T-helper 2 cell treated with Interferon-gamma antibody and Interleukin-4, amounts not matched to agents 5 μg/mL and 100 μg/mL, for 36 hours (primary cell): ENCODE measurements at regions not wholly inside any gene's neighbourhood (a gene's known extent, or its start where the extent isn't known, plus 50 kb on each side); places are given as distances from the start of the nearest gene placed in this dataset.
"Not testable (repeated sequence)": the region's sequence is repeated elsewhere in the genome, so short reads cannot be mapped to it uniquely, and the experiment has no call there.

Experiments
- DNase-seq: peaks from one replicate; pipeline ENCODE4 v3.0.0; 2021; ENCODE audit warnings: low spot score
- H3K27ac Mint-ChIP-seq: one replicate; pipeline ENCODE4 v1.8.0; 2021; ENCODE audit warnings: mild to moderate bottlenecking, mixed read lengths
- H3K27me3 Mint-ChIP-seq: one replicate; pipeline ENCODE4 v1.8.0; 2021; ENCODE audit warnings: low read depth, mixed read lengths
- H3K36me3 Mint-ChIP-seq: one replicate; pipeline ENCODE4 v1.8.0; 2021; ENCODE audit warnings: low read depth, mixed read lengths
- H3K4me1 Mint-ChIP-seq: one replicate; pipeline ENCODE4 v1.8.0; 2021; ENCODE audit warnings: low read depth, mixed read lengths
- H3K4me3 Mint-ChIP-seq: one replicate; pipeline ENCODE4 v1.8.0; 2022; ENCODE audit warnings: mild to moderate bottlenecking, moderate library complexity, mixed read lengths
- H3K9me3 Mint-ChIP-seq: one replicate; pipeline ENCODE4 v1.8.0; 2021; ENCODE audit warnings: mixed read lengths

GRCh38 chr12:89208661-89209096, 143.6 kb downstream of the DUSP6 start:
- Mint-ChIP-seq H3K4me1 (peaks cover 53% of the 10 kb centered on the region), H3K27me3 (no peaks in the 10 kb centered on the region), H3K36me3 (peaks cover 2% of the 10 kb centered on the region), H3K9me3 (peaks cover 4% of the 10 kb centered on the region), H3K27ac (no peak overlapping the region), H3K4me3 (no peak overlapping the region)
- DNase-seq, result no peak

DNA sequence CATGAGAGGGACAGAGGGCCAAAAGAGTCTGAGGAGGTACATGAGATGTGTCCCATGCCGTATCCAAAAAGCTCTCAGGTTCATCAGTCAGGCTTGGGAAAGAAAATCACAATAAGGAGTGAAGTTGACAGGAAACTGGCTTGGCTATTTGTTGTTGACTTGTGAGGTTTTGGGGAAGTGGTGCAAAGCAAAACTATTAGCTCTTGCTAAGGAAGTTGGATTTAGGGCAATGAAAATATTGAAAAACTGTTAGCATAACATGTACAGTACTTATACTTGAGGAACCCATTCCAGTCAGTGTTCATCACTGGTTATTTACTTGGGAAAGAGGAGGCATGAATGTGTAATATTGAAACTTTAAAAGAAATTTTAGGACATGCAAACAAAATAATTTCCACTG, 145.9 kb downstream of the DUSP6 start:
- peaks cover 2% of the 10 kb centered on the region for H3K36me3 Mint-ChIP-seq
- peaks cover 4% of the 10 kb centered on the region for H3K9me3 Mint-ChIP-seq
- no peaks in the 10 kb centered on the region for H3K27me3 Mint-ChIP-seq
- H3K27ac Mint-ChIP-seq, result no peak overlapping the region
- DNase-seq, result no peak
- peaks cover 46% of the 10 kb centered on the region for H3K4me1 Mint-ChIP-seq
- H3K4me3 Mint-ChIP-seq, result no peak overlapping the region

DNA sequence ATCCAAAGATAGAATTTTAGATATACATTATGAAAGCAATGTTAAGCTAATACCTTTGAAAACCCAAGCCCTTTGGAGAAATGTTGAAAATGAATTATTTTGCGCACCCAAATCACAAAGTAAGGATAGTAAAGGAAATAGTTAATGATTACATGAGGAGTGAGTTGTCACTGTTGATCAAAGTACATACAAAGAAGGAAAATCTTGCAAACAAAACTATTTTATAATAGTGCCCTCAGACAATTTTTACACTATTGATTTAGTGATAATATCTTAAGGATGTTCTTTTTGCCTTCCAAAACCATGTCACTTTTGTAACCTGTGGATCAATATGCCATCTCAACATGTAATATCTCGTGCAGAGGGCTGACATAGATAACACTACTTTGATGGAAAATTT, 146.8 kb downstream of the DUSP6 start:
- DNase-seq, result no peak
- Mint-ChIP-seq H3K4me1 (peaks cover 44% of the 10 kb centered on the region), H3K27ac (no peak overlapping the region), H3K4me3 (no peak overlapping the region), H3K9me3 (peaks cover 4% of the 10 kb centered on the region), H3K36me3 (peaks cover 4% of the 10 kb centered on the region), H3K27me3 (no peaks in the 10 kb centered on the region)

GRCh38 chr12:89203144-89203543, 149.2 kb downstream of the DUSP6 start:
- H3K4me1 Mint-ChIP-seq, result peaks cover 34% of the 10 kb centered on the region
- peaks cover 8% of the 10 kb centered on the region for H3K9me3 Mint-ChIP-seq
- DNase-seq, result no peak
- no peaks in the 10 kb centered on the region for H3K27me3 Mint-ChIP-seq
- H3K36me3 Mint-ChIP-seq, result peaks cover 7% of the 10 kb centered on the region
- no peak overlapping the region for H3K4me3 Mint-ChIP-seq
- no peak overlapping the region for H3K27ac Mint-ChIP-seq

GRCh38 chr12:89200217-89200616, 152.1 kb downstream of the DUSP6 start:
- Mint-ChIP-seq H3K4me1 (peaks cover 19% of the 10 kb centered on the region), H3K27ac (no peak overlapping the region), H3K9me3 (peaks cover 8% of the 10 kb centered on the region), H3K36me3 (peaks cover 9% of the 10 kb centered on the region), H3K27me3 (no peaks in the 10 kb centered on the region), H3K4me3 (no peak overlapping the region)
- no peak for DNase-seq

DNA sequence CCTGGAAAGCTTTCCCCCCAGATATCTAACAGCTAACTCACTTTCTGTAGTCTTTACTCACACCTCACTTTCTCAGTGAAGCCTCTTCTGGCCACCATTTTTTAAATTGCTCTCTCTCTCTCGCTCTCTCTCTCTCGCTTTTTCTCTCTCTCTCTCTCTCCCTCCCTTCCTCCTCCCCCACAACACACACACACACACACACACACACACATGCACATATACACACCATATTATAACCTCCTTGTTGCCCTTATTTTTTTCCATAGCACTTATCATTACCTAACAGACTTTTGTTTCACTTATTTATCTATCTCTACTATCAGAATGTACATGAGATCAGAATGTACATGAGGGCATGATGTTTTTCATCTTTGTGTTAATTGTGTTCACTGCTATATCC, 156.8 kb downstream of the DUSP6 start:
- Mint-ChIP-seq H3K4me3 (no peak overlapping the region), H3K4me1 (peaks cover 5% of the 10 kb centered on the region), H3K27ac (no peak overlapping the region), H3K9me3 (peaks cover 19% of the 10 kb centered on the region), H3K36me3 (peaks cover 12% of the 10 kb centered on the region), H3K27me3 (no peaks in the 10 kb centered on the region)
- no peak for DNase-seq

GRCh38 chr12:89194683-89195082, 157.6 kb downstream of the DUSP6 start:
- Mint-ChIP-seq H3K4me3 (no peak overlapping the region), H3K27ac (no peak overlapping the region), H3K4me1 (peaks cover 5% of the 10 kb centered on the region), H3K27me3 (no peaks in the 10 kb centered on the region), H3K9me3 (peaks cover 23% of the 10 kb centered on the region), H3K36me3 (peaks cover 13% of the 10 kb centered on the region)
- DNase-seq, result no peak

DNA sequence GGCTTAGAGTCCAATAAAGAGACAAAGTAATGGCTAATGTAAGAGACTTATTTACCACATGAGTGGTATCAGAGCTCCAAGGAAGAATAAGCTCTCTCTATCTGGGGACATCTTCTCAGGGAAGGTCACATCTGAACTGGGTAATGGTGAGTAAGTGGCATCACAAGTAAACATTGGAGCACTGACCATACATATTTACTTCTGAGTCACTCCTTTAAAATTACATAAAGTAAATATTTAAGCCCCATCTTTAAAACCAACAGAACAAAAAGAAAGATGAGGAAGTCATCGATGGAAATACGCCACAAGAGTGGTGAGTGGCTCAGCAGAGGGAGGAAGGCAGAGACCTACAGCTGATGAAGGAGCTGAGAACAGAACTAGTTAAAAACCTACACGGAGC, 159.9 kb downstream of the DUSP6 start:
- H3K4me3 Mint-ChIP-seq, result no peak overlapping the region
- peaks cover 38% of the 10 kb centered on the region for H3K9me3 Mint-ChIP-seq
- H3K4me1 Mint-ChIP-seq, result no peaks in the 10 kb centered on the region
- H3K27me3 Mint-ChIP-seq, result no peaks in the 10 kb centered on the region
- no peak for DNase-seq
- H3K27ac Mint-ChIP-seq, result no peak overlapping the region
- H3K36me3 Mint-ChIP-seq, result peaks cover 24% of the 10 kb centered on the region

- not testable (repeated sequence) for H3K27ac Mint-ChIP-seq, DNase-seq, H3K4me3 Mint-ChIP-seq, H3K27me3 Mint-ChIP-seq, H3K4me1 Mint-ChIP-seq
- peaks cover 26% of the 10 kb centered on the region for H3K36me3 Mint-ChIP-seq
- peaks cover 39% of the 10 kb centered on the region for H3K9me3 Mint-ChIP-seq
Measured at GRCh38 chr12:89191597-89191996, 160.7 kb downstream of the DUSP6 start.

- H3K9me3 Mint-ChIP-seq, result peaks cover 39% of the 10 kb centered on the region
- DNase-seq, result no peak
- H3K27ac Mint-ChIP-seq, result no peak overlapping the region
- H3K36me3 Mint-ChIP-seq, result peaks cover 33% of the 10 kb centered on the region
- no peaks in the 10 kb centered on the region for H3K27me3 Mint-ChIP-seq
- H3K4me3 Mint-ChIP-seq, result no peak overlapping the region
- H3K4me1 Mint-ChIP-seq, result peaks cover 17% of the 10 kb centered on the region
Measured at GRCh38 chr12:89189448-89189847, 162.9 kb downstream of the DUSP6 start.

DNA sequence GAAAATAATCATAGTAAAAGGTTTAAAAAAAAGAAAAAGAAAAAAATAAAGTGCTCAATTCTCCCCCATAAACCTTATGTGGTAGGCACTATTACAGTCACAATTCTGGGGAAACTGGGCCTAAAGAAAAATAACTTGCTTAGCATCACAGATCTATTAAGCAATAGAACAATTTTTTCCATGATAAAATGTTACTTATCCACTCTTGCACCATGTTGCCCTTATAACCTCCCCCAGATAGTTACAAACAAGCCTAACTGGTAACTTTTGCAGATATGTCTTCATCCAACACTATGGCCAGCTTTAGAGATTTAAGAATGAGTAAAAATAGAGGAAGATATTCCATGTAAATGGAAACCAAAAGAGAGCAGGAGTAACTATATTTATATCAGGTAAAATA, 164.8 kb downstream of the DUSP6 start:
- Mint-ChIP-seq H3K36me3 (peaks cover 39% of the 10 kb centered on the region), H3K4me1 (peaks cover 30% of the 10 kb centered on the region), H3K4me3 (no peak overlapping the region), H3K27ac (no peak overlapping the region), H3K9me3 (peaks cover 43% of the 10 kb centered on the region), H3K27me3 (no peaks in the 10 kb centered on the region)
- DNase-seq, result no peak

- DNase-seq, result no peak
- Mint-ChIP-seq H3K4me3 (no peak overlapping the region), H3K27ac (peak overlapping the region; percentile 0), H3K27me3 (no peaks in the 10 kb centered on the region), H3K4me1 (peaks cover 43% of the 10 kb centered on the region), H3K9me3 (peaks cover 32% of the 10 kb centered on the region), H3K36me3 (peaks cover 36% of the 10 kb centered on the region)
Measured at GRCh38 chr12:89185889-89186288, 166.4 kb downstream of the DUSP6 start.

GRCh38 chr12:89185181-89185580, 167.1 kb downstream of the DUSP6 start:
- peaks cover 33% of the 10 kb centered on the region for H3K36me3 Mint-ChIP-seq
- no peak for DNase-seq
- no peaks in the 10 kb centered on the region for H3K27me3 Mint-ChIP-seq
- peaks cover 26% of the 10 kb centered on the region for H3K9me3 Mint-ChIP-seq
- no peak overlapping the region for H3K27ac Mint-ChIP-seq
- H3K4me1 Mint-ChIP-seq, result peaks cover 50% of the 10 kb centered on the region
- no peak overlapping the region for H3K4me3 Mint-ChIP-seq

- no peak overlapping the region for H3K4me3 Mint-ChIP-seq
- no peaks in the 10 kb centered on the region for H3K27me3 Mint-ChIP-seq
- H3K9me3 Mint-ChIP-seq, result peaks cover 19% of the 10 kb centered on the region
- H3K4me1 Mint-ChIP-seq, result peaks cover 57% of the 10 kb centered on the region
- no peak for DNase-seq
- peaks cover 26% of the 10 kb centered on the region for H3K36me3 Mint-ChIP-seq
- no peak overlapping the region for H3K27ac Mint-ChIP-seq
Measured at GRCh38 chr12:89183985-89184435, 168.3 kb downstream of the DUSP6 start.

DNA sequence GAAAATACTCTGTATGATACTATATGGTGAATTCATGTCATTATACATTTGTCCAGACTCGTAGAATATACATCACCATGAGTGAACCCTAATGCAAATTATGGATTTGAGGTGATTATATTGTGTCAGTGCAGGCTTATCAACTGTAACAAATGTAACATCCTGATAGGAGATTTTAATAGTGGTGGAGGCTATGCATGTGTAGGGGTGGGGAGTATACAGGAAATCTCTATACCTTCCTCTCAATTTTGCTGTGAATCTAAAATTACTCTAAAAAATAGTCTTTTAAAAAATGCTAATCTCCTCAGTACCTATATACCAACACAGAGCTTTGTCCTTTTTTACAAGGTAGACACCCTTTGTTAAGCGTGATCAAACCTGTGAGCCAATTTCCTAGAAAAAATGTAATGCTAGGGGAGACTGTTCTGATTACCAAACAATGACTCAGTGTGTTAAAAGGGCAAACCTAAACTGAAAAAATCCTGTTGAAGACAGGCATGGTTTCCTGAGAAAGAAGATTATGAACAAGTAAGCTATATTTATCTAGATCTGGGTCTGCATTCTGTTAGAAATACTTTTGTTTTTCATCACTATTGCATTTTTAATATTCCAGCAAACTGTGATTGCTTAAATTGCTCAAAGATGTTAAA, 170.9 kb downstream of the DUSP6 start:
- Mint-ChIP-seq H3K4me3 (peak overlapping the region; percentile 56), H3K27me3 (no peaks in the 10 kb centered on the region), H3K27ac (peak overlapping the region; percentile 85), H3K9me3 (peaks cover 5% of the 10 kb centered on the region), H3K4me1 (peaks cover 77% of the 10 kb centered on the region), H3K36me3 (peaks cover 22% of the 10 kb centered on the region)
- no peak for DNase-seq
